ENCODE measurements at regions not wholly inside any gene's neighbourhood (a gene's known extent, or its start where the extent isn't known, plus 50 kb on each side); places are given as distances from the start of the nearest gene placed in this dataset.

- no peak for TF ChIP-seq CTCF (IDR thresholded peaks at IDR 0.05)
- no peak for TF ChIP-seq POLR2A (IDR thresholded peaks at IDR 0.05)
Measured at GRCh38 chr17:63125987-63126386, 160.0 kb downstream of the TANC2 start.
